ENCODE measurements at regions not wholly inside any gene's neighbourhood (a gene's known extent, or its start where the extent isn't known, plus 50 kb on each side); places are given as distances from the start of the nearest gene placed in this dataset.

GRCh38 chr4:110770353-110770752, 147.5 kb upstream of the PITX2 start:
- TF ChIP-seq, protein P1, sequence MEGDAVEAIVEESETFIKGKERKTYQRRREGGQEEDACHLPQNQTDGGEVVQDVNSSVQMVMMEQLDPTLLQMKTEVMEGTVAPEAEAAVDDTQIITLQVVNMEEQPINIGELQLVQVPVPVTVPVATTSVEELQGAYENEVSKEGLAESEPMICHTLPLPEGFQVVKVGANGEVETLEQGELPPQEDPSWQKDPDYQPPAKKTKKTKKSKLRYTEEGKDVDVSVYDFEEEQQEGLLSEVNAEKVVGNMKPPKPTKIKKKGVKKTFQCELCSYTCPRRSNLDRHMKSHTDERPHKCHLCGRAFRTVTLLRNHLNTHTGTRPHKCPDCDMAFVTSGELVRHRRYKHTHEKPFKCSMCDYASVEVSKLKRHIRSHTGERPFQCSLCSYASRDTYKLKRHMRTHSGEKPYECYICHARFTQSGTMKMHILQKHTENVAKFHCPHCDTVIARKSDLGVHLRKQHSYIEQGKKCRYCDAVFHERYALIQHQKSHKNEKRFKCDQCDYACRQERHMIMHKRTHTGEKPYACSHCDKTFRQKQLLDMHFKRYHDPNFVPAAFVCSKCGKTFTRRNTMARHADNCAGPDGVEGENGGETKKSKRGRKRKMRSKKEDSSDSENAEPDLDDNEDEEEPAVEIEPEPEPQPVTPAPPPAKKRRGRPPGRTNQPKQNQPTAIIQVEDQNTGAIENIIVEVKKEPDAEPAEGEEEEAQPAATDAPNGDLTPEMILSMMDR (IDR thresholded peaks at IDR 0.05; ENCODE audit: insufficient read depth, low read length, poor library complexity, severe bottlenecking), result no peak
- TF ChIP-seq EZH2phosphoT487 (conservative IDR thresholded peaks at IDR 0.05; ENCODE audit: low read length), result no peak
- Histone ChIP-seq H3K9me3 (ENCODE audit: insufficient read depth, low read length) (no peaks in the 10 kb centered on the region), H3K4me2 (ENCODE audit: low read depth, low read length, poor library complexity, severe bottlenecking) (no peak overlapping the region)

GRCh38 chr4:110778521-110778920, 155.6 kb upstream of the PITX2 start:
- no peak for TF ChIP-seq EZH2phosphoT487 (conservative IDR thresholded peaks at IDR 0.05; ENCODE audit: low read length)
- TF ChIP-seq, protein P1 (IDR thresholded peaks at IDR 0.05; ENCODE audit: insufficient read depth, low read length, poor library complexity, severe bottlenecking), result no peak
- H3K27ac ChIP-seq (ENCODE audit: low read depth, low read length), result no peak overlapping the region
- no peaks in the 10 kb centered on the region for H3K9me3 ChIP-seq (ENCODE audit: insufficient read depth, low read length)
- H2AFZ ChIP-seq (ENCODE audit: low read depth, low read length, severe bottlenecking), result no peak overlapping the region
- no peak overlapping the region for H3K9ac ChIP-seq (ENCODE audit: low read length)
- H3K4me2 ChIP-seq (ENCODE audit: low read depth, low read length, poor library complexity, severe bottlenecking), result no peak overlapping the region
- H3K36me3 ChIP-seq (ENCODE audit: low read length), result no peaks in the 10 kb centered on the region
- H3K79me2 ChIP-seq (ENCODE audit: insufficient read depth, low read length), result no peaks in the 10 kb centered on the region
- H4K20me1 ChIP-seq (ENCODE audit: low read depth, low read length), result no peaks in the 10 kb centered on the region
- no peak overlapping the region for H3K4me3 ChIP-seq (ENCODE audit: insufficient read depth, low read length, poor library complexity, severe bottlenecking)
- no peaks in the 10 kb centered on the region for H3K27me3 ChIP-seq (ENCODE audit: low read length)
- no peaks in the 10 kb centered on the region for H3K9me2 ChIP-seq (replicated peaks; ENCODE audit: insufficient read depth, low read length)
- no peaks in the 10 kb centered on the region for H3F3A ChIP-seq (ENCODE audit: insufficient read depth)

More at GRCh38 chr4:110770353-110770752, 147.5 kb upstream of the PITX2 start:
- no peaks in the 10 kb centered on the region for H3K9me2 ChIP-seq (replicated peaks; ENCODE audit: insufficient read depth, low read length)
- H3K27me3 ChIP-seq (ENCODE audit: low read length), result no peaks in the 10 kb centered on the region
- no peak overlapping the region for H3K27ac ChIP-seq (ENCODE audit: low read depth, low read length)
- no peak overlapping the region for H2AFZ ChIP-seq (ENCODE audit: low read depth, low read length, severe bottlenecking)
- H3F3A ChIP-seq (ENCODE audit: insufficient read depth), result no peaks in the 10 kb centered on the region
- H3K4me3 ChIP-seq (ENCODE audit: insufficient read depth, low read length, poor library complexity, severe bottlenecking), result no peak overlapping the region
- no peaks in the 10 kb centered on the region for H4K20me1 ChIP-seq (ENCODE audit: low read depth, low read length)
- H3K79me2 ChIP-seq (ENCODE audit: insufficient read depth, low read length), result no peaks in the 10 kb centered on the region
- H3K9ac ChIP-seq (ENCODE audit: low read length), result no peak overlapping the region
- no peaks in the 10 kb centered on the region for H3K36me3 ChIP-seq (ENCODE audit: low read length)

- H3F3A ChIP-seq (ENCODE audit: insufficient read depth), result no peaks in the 10 kb centered on the region
- H3K4me2 ChIP-seq (ENCODE audit: low read depth, low read length, poor library complexity, severe bottlenecking), result no peak overlapping the region
- TF ChIP-seq, protein P1 (IDR thresholded peaks at IDR 0.05; ENCODE audit: insufficient read depth, low read length, poor library complexity, severe bottlenecking), result no peak
- no peak for TF ChIP-seq EZH2phosphoT487 (conservative IDR thresholded peaks at IDR 0.05; ENCODE audit: low read length)
- H3K9me3 ChIP-seq (ENCODE audit: insufficient read depth, low read length), result no peaks in the 10 kb centered on the region
- no peak overlapping the region for H3K9ac ChIP-seq (ENCODE audit: low read length)
- H4K20me1 ChIP-seq (ENCODE audit: low read depth, low read length), result no peaks in the 10 kb centered on the region
- no peaks in the 10 kb centered on the region for H3K36me3 ChIP-seq (ENCODE audit: low read length)
- H2AFZ ChIP-seq (ENCODE audit: low read depth, low read length, severe bottlenecking), result no peak overlapping the region
- H3K4me3 ChIP-seq (ENCODE audit: insufficient read depth, low read length, poor library complexity, severe bottlenecking), result no peak overlapping the region
- no peaks in the 10 kb centered on the region for H3K79me2 ChIP-seq (ENCODE audit: insufficient read depth, low read length)
- H3K27ac ChIP-seq (ENCODE audit: low read depth, low read length), result no peak overlapping the region
- no peaks in the 10 kb centered on the region for H3K9me2 ChIP-seq (replicated peaks; ENCODE audit: insufficient read depth, low read length)
- no peaks in the 10 kb centered on the region for H3K27me3 ChIP-seq (ENCODE audit: low read length)
Observed at GRCh38 chr4:110780538-110780937, 157.7 kb upstream of the PITX2 start.
